ENCODE measurements at regions not wholly inside any gene's neighbourhood (a gene's known extent, or its start where the extent isn't known, plus 50 kb on each side); places are given as distances from the start of the nearest gene placed in this dataset.
"Not testable (repeated sequence)": the region's sequence is repeated elsewhere in the genome, so short reads cannot be mapped to it uniquely, and the experiment has no call there.

DNA sequence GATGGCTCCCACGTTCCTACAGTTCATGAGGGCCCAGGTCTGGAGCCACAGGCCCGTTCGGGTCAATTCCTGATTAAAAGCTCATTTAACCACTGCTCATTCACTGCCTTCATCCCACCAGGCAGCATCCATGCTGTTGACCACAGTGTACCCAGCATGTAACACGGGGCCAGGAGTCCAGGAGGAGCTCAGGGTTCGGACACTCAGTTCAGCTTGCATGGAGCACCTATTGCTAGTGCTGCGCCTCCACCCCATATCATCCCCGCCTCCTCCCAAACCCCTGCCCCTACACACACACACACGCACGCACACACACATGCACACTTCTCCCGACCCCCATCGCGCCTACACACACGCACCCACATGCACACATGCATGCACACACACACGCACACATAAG lies 72.9 kb upstream of the SNTG2 start:
- no peak for DNase-seq (ENCODE audit: low spot score)

DNA sequence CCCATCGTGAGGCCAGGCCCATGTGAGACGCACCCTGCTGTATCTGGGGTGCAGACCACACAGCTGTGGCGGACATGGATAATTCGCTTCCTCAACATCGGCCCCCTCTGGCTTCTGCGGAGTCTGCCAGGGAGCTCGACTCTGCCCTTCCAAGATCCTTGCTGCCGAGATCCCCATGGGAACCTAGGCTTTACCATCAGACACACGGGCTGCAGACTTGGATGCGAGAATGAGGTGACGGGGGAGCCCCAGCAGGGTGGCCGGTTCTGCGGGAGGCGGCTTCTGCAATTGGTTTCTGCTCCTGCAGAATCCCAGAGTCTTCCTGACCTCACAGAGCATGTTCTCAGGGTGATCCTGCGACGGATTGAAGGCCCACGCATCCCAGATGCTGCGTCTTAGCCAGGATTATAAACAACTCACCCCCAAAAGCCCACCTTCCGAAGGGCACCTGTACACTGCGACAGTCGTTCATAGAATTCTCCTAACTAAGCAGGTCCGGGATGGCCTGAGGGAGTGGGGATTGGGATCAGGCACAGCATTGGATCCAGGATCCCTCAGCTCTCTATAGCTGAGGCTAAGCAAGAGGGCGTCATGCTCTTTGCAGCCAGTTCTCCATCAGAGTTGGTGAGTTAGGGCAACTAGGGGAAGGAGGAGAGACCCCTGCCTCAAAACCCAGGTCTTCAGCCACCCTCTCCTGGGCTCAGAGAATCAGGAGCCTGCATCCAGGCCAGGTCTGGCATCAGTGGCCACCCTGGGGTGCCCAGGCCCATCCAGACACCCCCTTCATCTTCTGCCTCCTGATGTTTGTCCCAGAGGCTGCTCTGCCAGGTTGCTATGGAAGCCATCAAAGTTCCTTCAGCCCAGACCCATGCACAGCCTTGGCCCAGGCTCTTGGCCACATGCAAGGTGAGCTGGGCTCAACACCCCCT lies 74.7 kb upstream of the SNTG2 start:
- DNase-seq (ENCODE audit: low spot score), result no peak

DNA sequence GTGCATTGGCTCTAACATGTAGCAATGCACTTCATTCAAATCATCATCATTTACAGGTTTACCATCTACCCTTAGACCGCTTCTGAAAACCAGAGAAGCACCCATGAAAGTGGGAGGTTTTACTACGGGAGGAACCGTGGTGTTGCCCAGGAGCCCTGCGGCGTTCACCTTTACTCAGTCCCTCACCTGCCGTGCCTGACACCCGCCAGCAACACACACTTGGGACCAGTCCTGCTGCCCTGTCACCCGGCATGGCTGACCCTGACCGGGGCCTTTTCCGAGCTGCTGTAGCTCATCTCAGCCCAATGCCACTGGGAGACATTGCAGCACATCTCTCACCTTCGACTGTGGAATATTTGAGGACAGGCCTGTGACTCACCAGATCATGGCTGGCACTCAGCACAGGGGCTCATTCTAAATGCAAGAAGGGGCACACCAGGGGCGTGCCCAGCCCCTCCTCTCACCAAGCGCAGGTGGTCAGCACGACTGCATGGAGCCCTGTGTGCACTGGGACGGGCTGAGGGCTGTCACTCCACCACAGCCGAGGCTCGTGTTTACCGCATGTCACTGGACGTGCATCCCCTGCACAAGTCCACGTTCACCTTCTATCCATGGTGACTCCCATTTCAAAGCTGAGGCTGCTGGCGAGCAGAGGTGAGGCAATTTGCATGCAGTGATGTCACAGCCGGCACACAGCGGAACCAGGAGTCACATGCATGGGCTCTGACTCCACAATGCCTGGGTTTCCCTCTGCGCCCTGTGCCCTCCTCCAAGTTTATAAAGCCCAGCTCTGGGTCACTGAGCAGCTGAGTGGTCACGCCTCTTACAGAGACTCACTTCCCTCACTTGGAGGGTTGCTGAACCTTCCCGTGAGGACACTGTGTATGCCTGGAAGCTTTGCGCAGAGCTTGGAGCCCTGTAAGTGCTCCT lies 76.7 kb upstream of the SNTG2 start:
- DNase-seq (ENCODE audit: low spot score), result no peak

DNA sequence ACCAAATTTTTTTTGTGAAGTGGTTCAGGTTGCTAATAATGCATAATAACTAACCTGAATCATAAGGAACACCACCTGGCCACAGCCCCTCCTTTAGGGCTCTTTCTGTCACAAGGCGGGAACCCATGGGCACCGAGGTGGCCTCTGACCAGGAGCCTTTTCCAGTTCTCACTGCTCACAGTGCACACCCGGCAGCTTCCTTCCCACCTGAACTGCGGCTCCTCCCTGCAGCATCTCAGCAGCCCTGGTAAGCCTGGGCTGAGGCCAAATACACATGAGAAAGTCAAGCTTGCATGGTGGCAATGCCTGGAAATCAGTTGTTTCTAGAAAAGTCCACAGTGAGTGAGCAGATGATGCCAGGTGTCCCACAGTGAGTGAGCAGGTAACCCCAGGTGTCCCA lies 77.6 kb upstream of the SNTG2 start:
- no peak for DNase-seq (ENCODE audit: low spot score)

DNA sequence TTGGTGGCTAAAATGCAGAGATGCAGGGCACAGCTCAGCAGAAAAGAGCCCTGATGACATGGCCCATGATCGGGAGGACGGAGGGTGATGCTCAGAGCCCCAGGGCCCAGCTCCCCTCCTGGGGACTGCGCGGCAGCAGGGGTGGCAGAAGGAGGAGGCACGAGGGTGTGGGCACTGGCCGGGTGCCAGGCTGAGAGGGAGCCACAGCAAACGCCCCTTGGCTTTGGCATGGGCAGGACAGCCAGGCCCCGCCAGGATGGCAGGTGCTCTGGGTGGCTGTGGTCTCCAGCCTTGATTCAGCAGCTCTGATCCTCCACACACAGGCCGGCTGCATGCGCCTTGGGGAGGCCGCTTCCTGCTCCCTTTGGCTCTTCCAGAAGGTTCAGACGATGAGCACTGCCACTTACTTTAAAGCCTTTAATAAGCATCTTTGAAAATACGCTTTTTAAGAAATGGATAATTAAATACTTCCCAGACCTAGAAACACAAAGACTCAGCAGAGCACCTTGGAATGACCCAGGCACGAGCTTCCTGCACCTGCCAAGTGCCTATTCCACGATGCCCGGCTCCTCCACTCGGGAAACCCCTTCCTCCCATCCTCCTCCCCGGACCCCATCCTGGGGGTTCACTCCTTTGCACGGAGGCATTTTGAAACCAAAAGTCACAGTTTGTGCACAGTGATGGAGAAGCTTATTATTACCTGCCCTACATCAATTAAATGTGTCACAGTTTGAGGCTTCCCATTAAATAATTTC lies 78.5 kb upstream of the SNTG2 start:
- DNase-seq (ENCODE audit: low spot score), result no peak

DNA sequence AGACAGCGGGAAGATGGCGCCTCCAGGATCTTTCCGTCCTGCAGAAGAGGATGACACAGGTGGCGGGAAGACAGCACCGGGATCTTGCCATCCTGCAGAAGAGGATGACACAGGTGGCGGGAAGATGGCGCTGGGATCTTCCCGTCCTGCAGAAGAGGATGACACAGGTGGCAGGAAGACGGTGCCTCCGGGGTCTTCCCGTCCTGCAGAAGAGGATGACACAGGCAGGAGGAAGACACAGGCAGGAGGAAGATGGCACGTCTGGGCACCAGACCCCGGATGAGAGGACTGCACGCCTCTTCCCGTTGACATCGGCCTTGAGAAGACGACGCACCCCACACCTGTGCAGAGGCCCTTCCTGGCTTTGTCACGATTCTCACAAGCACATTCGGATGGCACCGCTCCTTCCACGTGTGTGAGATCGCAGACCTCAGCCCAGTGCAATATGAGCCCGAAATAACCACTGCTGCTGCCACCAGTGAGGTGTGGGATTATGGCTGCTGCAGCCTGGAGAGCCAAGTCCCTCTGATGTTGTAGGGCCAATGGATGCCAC lies 79.4 kb upstream of the SNTG2 start:
- DNase-seq (ENCODE audit: low spot score), result no peak

DNA sequence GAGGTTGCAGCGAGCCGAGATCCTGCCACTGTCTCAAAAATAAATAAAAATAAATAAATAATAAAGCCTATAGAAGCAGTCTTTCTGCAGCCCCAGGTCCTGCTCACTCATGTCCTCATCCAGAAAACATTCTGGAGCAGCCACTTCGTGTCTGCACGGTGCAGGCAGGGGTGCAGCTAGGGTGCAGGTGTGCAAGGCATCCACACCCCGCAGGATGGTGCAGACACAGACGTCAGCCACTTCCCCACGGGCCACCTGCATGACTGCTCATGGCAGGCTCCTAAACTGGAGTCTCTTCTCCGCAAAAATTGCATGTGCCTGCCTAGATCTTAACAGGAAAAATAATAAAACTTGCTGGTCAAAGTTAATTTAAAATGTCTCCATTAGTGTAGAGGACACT lies 80.2 kb upstream of the SNTG2 start:
- no peak for DNase-seq (ENCODE audit: low spot score)

DNA sequence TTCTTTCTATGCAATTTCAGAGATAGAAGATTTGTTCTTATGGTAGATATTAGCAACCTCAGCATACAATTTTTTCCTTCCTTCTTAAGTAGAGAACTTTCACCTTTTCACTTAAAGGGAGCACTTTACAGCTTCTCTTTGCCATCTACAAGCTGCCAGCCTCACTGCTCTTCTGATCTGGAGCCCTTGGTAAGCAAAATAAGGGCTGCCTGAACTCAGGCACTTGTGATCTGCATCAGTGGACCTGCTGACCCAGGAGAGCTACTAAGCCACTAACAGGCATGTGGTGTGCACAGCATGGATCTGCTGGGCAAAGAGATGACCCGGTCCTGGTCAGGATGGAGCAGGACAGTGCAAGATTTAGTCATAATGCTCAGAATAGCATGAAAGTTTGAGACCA lies 80.8 kb upstream of the SNTG2 start:
- no peak for DNase-seq (ENCODE audit: low spot score)

DNA sequence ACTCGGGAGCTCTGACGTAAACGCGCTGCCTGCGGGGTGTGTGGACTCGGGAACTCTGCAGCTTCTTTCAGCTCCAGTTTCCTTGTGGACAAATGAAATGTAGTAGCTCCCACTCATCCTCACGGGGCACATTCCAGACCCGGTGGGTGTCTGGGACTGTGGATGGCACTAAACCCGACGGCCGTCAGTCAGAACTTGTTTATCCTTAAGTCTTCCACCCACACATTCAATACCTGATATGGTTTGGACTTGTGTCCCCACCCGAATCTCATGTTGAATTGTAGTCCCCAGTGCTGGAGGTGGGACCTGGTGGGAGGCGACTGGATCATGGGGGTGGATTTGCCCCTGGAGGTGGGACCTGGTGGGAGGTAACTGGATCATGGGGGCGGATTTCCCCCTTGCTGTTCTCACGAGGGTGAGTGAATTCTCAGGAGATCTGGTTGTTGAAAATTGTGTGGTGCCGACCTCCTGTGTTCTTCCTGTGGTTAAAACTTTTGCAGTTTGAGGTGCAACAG lies 81.2 kb upstream of the SNTG2 start:
- no peak for DNase-seq (ENCODE audit: low spot score)

DNA sequence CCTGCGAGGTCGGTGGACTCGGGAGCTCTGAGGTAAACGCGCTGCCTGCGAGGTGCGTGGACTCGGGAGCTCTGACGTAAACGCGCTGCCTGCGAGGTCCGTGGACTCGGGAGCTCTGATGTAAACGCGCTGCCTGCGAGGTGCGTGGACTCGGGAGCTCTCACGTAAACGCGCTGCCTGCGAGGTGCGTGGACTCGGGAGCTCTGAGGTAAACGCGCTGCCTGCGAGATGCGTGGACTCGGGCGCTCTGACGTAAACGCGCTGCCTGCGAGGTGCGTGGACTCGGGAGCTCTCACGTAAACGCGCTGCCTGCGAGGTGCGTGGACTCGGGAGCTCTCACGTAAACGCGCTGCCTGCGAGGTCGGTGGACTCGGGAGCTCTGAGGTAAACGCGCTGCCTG lies 81.8 kb upstream of the SNTG2 start:
- DNase-seq (ENCODE audit: low spot score), result not testable (repeated sequence)

DNA sequence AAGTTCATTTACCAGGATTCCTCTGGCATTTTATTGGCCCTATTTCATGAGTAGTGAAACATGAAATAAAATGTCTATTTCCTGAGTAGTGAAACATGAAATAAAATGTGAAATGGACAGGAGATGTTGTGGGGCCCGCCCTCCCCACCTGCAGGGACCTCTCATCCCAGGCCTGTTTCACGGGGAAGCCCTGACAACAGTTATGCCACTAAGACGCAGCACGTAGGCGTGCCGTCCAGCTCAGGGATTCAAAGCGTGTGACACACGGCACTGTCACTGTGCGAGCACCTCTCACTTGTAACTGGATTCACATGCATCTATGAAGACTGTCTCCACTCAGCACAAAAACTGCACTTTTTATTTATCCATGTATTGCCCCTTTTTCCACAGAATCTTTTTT lies 83.4 kb upstream of the SNTG2 start:
- DNase-seq (ENCODE audit: low spot score), result no peak

DNA sequence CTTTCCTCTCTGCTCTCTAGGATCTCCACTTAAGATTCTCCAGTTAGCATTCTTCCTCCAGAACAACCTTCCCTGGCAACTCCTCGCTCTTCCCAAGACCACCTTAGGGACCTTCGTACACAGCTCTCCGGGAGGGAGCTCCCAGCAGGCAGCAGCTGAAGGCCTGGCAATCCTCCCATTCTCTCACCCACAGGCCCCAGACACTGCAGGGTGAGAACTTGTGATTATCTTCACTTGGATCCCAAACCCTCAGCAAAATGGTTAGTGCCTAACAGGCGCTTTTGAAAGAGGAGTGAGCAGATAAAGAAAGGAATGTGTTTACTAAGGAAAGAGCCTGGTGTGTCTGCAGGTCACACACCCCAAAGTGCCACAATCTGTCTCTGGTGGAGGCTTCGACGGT lies 83.8 kb upstream of the SNTG2 start:
- DNase-seq (ENCODE audit: low spot score), result no peak

DNA sequence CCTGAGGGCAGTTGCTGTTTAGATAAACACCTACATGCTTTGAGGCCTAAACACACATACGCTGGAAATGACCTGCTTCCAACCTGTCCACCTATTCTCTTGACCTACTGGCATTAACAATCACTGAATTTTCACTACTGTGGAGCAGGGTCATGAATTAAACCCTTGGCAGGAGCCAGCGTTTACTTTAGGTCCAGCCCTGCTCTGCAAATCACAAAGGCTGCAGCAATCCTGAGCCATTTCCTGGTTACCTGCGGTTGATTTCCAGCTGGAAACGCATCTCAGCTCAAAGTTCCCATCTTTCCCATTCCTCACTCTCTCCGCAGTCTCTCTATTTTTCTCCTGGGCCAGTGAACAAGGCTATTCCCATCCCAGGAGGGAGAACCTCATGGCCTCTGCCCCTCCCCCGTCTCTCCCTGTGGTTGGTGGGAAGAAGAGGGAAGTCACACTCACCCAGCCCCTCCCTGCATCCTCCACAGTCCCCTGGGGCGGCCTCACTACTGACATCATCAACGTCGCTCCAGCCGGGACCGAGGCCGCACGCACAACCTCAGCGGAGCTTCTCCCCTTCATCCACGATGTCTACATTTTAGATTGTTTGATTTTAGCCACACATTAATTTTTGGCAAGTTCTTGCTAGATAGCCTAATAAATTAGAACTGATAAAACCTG lies 84.5 kb upstream of the SNTG2 start:
- no peak for DNase-seq (ENCODE audit: low spot score)

DNA sequence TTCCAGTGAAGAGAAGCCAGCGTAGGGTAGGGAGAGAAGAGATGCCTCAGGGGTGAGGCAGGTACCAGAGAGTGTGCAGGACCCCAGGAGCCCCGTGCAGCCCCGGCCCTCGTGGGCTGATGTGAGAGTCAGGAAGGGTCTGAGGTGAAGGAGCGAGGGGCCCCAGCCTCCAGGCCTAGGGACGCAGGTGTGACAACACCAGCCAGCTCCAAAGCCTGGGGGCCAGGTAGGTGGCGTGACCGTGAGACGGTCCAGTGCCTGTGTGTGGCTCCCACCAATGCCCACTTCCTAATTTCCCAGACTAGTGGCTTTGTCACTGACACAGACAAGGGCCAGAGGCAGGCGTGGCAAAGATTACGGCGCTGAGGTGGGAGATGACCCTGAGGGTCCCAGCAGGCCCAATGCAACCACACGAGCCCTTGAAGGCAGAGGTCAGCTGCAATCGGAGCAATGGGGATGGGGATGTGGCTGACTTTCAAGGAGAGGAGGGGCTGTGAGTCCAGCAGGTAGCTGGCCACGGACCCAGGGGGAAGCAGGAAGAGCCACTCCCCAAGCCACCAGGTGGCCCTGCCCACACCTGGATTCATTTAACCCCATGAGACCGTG lies 86.0 kb upstream of the SNTG2 start:
- no peak for DNase-seq (ENCODE audit: low spot score)

DNA sequence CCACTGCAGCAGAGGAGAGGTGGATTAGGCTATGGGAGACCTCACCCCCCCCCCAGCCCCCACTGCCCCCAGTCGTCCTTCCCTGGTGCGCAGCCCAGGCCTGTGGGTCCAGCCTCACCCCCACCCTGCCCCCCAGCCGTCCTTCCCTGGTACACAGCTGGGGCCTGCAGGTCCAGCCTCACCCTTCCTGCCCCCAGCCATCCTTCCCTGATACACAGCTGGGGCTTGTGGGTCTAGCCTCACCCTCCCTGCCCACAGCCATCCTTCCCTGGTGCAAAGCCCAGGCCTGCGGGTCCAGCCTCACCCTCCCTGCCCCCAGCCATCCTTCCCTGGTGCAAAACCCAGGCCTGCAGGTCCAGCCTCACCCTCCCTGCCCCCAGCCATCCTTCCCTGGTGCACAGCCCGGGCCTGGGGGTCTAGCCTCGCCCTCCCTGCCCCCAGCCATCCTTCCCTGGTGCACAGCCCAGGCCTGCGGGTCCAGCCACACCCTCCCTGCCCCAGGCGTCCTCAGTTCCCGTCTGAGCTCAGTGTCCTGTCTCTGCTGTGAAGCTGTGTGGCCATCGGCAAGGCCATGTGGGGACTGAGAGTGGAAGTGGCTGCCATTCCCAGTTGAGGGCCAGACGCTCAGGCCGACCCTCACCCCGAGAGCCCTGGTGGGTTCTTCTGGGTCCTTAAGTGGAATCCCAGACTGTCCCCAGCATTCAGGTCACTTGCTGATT lies 86.8 kb upstream of the SNTG2 start:
- no peak for DNase-seq (ENCODE audit: low spot score)

DNA sequence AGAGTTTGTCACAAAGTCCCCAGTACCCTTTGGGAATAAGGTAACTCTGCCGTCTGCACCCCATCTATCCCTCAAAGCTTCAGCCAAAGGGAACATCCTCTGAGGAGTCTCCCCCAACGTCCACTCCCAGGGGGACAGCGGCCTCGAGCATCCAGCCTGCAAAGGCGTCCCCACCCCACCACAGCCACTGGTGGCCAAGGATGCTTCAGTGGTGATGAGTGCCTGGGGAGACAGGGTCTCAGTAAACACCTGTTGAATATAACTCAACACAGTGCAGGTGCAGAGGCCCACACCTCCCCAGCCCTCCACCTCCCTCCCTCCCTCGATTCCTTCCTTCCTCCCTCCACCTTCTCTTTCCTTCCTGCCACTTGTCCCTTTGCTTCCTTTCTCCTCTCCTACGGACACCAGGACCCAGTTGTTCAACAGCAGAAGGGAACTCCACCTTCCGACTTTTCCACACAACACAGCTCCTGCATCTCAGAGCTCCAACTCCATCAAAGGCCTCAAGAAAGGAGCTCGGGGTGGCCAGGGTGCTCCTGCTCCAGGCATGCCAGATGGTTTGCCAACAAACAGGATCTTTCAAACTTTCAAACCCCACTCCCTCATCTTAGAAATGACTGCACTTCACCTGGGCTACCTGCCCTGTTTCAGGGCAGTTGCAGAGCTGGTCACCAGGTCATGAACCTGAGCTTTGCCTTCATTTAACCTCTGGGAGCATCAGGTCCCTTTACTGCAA lies 87.8 kb upstream of the SNTG2 start:
- DNase-seq (ENCODE audit: low spot score), result no peak

DNA sequence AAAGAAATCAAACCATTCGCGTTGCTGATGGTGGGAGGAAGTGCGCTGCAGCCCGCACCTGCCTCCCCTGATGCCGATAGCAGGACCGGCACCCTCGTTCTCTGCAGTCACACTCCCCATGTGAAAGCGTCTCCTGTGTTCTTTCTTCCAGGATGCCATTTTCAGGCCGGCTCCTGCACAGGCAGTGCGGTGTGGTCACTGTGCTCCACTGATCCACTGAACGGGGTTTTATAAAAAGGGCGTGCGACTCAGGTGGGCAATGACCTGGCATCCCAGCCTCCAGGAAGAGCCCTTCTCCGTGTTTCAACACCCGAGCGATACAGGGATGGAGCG lies 88.3 kb upstream of the SNTG2 start:
- no peak for DNase-seq (ENCODE audit: low spot score)

DNA sequence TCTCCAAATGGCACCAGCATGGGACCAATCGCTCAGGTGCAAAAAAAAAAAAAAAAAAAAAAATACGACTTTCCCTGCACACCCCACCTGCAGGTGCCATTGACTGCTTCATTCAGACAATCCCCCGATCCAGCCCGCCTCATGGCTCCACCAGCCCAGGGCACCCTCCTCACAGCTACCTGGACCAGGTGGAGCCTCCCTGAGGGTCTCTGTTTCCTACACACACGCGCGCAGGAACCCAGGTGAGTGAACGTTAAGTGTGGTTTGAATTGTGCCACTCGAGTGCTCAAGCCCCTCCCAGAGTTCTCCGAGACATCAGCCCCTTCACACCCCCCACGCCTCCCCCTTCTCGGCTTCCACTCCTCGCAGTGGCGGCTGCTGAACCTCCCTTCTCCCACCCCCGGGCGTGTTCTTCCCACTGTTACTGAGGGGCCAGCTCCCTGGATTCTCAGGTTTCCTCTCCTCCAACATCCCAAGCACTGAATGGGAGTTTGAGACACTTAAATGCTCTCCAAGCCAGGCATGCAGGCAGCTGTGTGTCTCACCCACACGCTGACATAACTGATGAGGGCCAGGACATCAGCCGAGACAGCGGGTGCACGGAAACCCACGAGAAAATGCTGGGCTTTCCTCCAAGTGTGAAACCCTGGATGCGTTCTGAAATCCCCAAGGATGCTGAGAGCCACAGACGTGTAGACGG lies 88.8 kb upstream of the SNTG2 start:
- DNase-seq (ENCODE audit: low spot score), result no peak

DNA sequence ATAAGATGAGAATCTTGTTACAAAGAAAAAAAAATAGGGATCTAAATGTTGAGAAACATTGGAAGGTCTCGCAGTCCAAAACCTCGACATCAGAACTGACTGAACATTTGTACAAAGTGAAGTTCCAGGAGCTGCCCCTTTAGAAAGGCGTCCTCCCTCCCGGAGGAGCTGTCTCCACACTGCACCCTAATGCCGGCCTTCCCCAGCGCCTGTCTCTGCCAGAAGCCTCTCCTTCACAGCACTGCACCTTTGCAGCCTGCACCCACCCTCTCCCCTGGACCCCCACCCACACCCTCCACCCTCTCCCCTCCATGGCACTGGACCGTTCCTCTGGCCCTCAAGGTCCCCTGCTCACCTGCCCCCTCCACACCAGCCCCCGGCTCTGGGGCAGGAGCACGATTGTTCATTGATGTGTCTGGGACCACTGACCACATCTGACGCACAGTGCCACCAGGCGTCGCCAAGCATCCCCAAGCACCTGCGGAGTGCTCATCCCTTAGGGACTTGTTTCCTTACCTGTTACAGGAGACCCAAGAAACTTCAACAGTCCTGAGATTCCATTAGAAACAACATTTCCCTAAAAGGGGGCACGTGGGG lies 90.3 kb upstream of the SNTG2 start:
- DNase-seq (ENCODE audit: low spot score), result no peak

Data from LoVo (cell line).